Retinal pigment epithelial cell (primary cell): ENCODE measurements at regions not wholly inside any gene's neighbourhood (a gene's known extent, or its start where the extent isn't known, plus 50 kb on each side); places are given as distances from the start of the nearest gene placed in this dataset.

Experiments used
- DNase-seq: peaks from one replicate; pipeline ENCODE4 v3.0.0-alpha.2; 2010; ENCODE audit warnings: low read depth
- H3K4me3 ChIP-seq: 2 replicates; pipeline ENCODE4 v1.5.1; 2011; ENCODE audit warnings: mild to moderate bottlenecking, low read length, control low read depth, moderate library complexity
- CTCF ChIP-seq: conservative IDR thresholded peaks from 2 replicates; pipeline ENCODE4 v1.5.1; 2011; ENCODE audit warnings: low read depth, low read length, control low read depth, inconsistent platforms

GRCh38 chr5:135667204-135667603 is 88.4 kb upstream of the CXCL14 start:
- DNase-seq: no peak
- no peak overlapping the region for H3K4me3 ChIP-seq
- no peak for TF ChIP-seq CTCF

DNA sequence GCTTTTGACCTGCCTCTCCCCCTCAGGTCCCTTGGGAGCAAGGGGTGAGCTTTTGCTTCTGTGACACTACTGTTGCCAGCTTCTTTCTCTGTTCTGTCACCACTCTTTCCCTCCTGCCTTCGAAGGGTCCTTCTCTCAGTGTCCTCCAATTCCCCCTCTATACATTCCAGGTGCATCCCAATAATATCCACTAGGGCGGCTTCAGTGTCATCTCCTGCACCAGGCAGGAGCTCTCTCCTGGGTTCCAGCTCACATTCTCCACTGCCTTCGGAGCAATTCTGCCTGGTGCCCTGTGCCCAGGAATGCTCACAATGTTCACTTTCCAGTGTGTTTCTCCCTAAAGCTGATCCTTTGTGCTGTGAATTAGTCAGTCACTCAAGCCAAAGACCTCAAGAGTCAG is 83.9 kb upstream of the CXCL14 start:
- no peak for DNase-seq
- no peak for TF ChIP-seq CTCF
- H3K4me3 ChIP-seq: no peak overlapping the region

- no peak for DNase-seq
- H3K4me3 ChIP-seq: no peak overlapping the region
- TF ChIP-seq CTCF: no peak
These were observed 83.3 kb upstream of the CXCL14 start for GRCh38 chr5:135662061-135662481.

- no peak for DNase-seq
- no peak overlapping the region for H3K4me3 ChIP-seq
- no peak for TF ChIP-seq CTCF
These were observed 82.2 kb upstream of the CXCL14 start for GRCh38 chr5:135660826-135661575.

- no peak for DNase-seq
- no peak for TF ChIP-seq CTCF
These were observed 78.9 kb upstream of the CXCL14 start for GRCh38 chr5:135657536-135658305.

GRCh38 chr5:135655468-135655815 is 76.7 kb upstream of the CXCL14 start:
- TF ChIP-seq CTCF: no peak
- no peak overlapping the region for H3K4me3 ChIP-seq
- no peak for DNase-seq

More at GRCh38 chr5:135657536-135658305, 78.9 kb upstream of the CXCL14 start:
- H3K4me3 ChIP-seq: no peak overlapping the region
